HG03103 (cell line): ENCODE measurements at regions not wholly inside any gene's neighbourhood (a gene's known extent, or its start where the extent isn't known, plus 50 kb on each side); places are given as distances from the start of the nearest gene placed in this dataset.

Experiments used
- ATAC-seq: cut with Tn5 transposase; IDR thresholded peaks from one replicate; pipeline ENCODE4 v1.9.1; 2021; ENCODE audit warnings: low read depth; ENCODE audit not compliant: unreplicated experiment

- ATAC-seq, result no peak
Observed at GRCh38 chr4:127143460-127144195, 489.1 kb upstream of the INTU start.

GRCh38 chr4:127145006-127145540 lies 487.7 kb upstream of the INTU start:
- no peak for ATAC-seq

GRCh38 chr4:127148165-127148564 lies 484.6 kb upstream of the INTU start:
- ATAC-seq, result no peak

- ATAC-seq, result no peak
Observed at GRCh38 chr4:127149086-127149485, 483.7 kb upstream of the INTU start.

- ATAC-seq, result no peak
Observed at GRCh38 chr4:127151941-127152340, 480.8 kb upstream of the INTU start.

- no peak for ATAC-seq
Observed at GRCh38 chr4:127155116-127155515, 477.6 kb upstream of the INTU start.

GRCh38 chr4:127155555-127155954 lies 477.2 kb upstream of the INTU start:
- no peak for ATAC-seq

GRCh38 chr4:127162741-127163140 lies 470.0 kb upstream of the INTU start:
- ATAC-seq, result no peak

- no peak for ATAC-seq
Observed at GRCh38 chr4:127165971-127166370, 466.8 kb upstream of the INTU start.

- no peak for ATAC-seq
Observed at GRCh38 chr4:127174201-127174600, 458.6 kb upstream of the INTU start.

- no peak for ATAC-seq
Observed at GRCh38 chr4:127174616-127175015, 458.1 kb upstream of the INTU start.

- ATAC-seq, result no peak
Observed at GRCh38 chr4:127179256-127180087, 453.3 kb upstream of the INTU start.

- no peak for ATAC-seq
Observed at GRCh38 chr4:127181001-127181400, 451.8 kb upstream of the INTU start.

- no peak for ATAC-seq
Observed at GRCh38 chr4:127182687-127183086, 450.1 kb upstream of the INTU start.

- no peak for ATAC-seq
Observed at GRCh38 chr4:127188847-127189246, 443.9 kb upstream of the INTU start.

GRCh38 chr4:127194281-127194680 lies 438.5 kb upstream of the INTU start:
- ATAC-seq, result no peak

GRCh38 chr4:127196655-127197352 lies 436.0 kb upstream of the INTU start:
- ATAC-seq, result no peak

- ATAC-seq, result no peak
Observed at GRCh38 chr4:127203562-127204200, 429.1 kb upstream of the INTU start.

- ATAC-seq, result no peak
Observed at GRCh38 chr4:127204322-127204721, 428.4 kb upstream of the INTU start.

GRCh38 chr4:127209580-127210095 lies 423.1 kb upstream of the INTU start:
- no peak for ATAC-seq
